ENCODE measurements at regions not wholly inside any gene's neighbourhood (a gene's known extent, or its start where the extent isn't known, plus 50 kb on each side); places are given as distances from the start of the nearest gene placed in this dataset.
"Not testable (repeated sequence)": the region's sequence is repeated elsewhere in the genome, so short reads cannot be mapped to it uniquely, and the experiment has no call there.

DNA sequence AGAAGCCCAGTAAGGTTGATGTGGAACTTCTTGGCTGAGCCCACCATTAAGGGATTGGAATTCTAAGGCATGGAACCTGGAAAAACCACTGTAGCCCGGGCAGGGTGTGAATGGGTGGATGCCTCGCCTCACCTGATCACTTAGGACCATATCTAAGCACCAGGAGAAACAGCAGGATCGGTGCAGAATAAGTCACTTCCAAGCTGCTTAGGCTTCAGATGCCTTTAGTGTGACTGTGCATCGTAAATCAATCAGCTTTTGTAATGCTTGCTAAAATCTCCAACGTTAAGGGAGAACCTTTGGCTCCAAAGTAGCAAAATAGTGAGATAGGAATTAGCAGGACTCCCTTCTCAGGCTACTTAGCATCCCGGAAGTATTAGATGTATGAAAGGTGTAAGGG lies 103.9 kb upstream of the MEGF10 start:
- no peak for DNase-seq
- Histone ChIP-seq H3K4me3 (replicated peaks in 1 of 3) (no peak overlapping the region), H3K4me1 (no peaks in the 10 kb centered on the region), H3K36me3 (no peaks in the 10 kb centered on the region), H3K27me3 (no peaks in the 10 kb centered on the region), H3K9me3 (no peaks in the 10 kb centered on the region), H3K27ac (no peak overlapping the region)
- WGBS, 2 donors = 79 to 81% methylated on average over 6 of the region's 6 CpGs
- TF ChIP-seq, protein P1, sequence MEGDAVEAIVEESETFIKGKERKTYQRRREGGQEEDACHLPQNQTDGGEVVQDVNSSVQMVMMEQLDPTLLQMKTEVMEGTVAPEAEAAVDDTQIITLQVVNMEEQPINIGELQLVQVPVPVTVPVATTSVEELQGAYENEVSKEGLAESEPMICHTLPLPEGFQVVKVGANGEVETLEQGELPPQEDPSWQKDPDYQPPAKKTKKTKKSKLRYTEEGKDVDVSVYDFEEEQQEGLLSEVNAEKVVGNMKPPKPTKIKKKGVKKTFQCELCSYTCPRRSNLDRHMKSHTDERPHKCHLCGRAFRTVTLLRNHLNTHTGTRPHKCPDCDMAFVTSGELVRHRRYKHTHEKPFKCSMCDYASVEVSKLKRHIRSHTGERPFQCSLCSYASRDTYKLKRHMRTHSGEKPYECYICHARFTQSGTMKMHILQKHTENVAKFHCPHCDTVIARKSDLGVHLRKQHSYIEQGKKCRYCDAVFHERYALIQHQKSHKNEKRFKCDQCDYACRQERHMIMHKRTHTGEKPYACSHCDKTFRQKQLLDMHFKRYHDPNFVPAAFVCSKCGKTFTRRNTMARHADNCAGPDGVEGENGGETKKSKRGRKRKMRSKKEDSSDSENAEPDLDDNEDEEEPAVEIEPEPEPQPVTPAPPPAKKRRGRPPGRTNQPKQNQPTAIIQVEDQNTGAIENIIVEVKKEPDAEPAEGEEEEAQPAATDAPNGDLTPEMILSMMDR (IDR thresholded peaks at IDR 0.05) = no peak
- no peak for TF ChIP-seq POLR2A (IDR thresholded peaks at IDR 0.05)
- intact Hi-C loops (cut with DNase I) = no loop called here

DNA sequence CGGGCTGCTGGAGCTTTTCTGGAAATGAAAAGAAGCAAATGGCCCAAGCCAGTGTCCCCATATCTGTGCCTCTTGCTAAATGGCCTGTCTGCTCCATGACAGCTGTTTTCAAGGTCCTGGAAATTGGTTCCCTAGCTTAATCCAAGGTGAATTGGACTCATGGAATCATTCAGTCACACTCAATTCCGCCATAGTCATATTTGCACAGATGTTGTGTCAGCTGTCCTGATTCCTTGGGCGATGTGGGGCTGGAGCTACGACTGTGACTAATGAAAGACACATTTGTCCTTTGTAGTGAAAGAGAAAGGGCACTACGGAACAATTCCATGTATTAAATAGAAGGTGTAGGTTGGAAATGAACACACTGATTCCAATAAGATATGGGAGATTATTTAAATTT lies 102.9 kb upstream of the MEGF10 start:
- no peak for DNase-seq
- WGBS, 2 donors = 88 to 89% methylated on average over 5 of the region's 5 CpGs
- Histone ChIP-seq H3K36me3 (no peaks in the 10 kb centered on the region), H3K4me3 (replicated peaks in 1 of 3) (no peak overlapping the region), H3K4me1 (no peaks in the 10 kb centered on the region), H3K27ac (no peak overlapping the region), H3K27me3 (no peaks in the 10 kb centered on the region), H3K9me3 (no peaks in the 10 kb centered on the region)
- TF ChIP-seq, protein P1 (IDR thresholded peaks at IDR 0.05) = no peak
- TF ChIP-seq POLR2A (IDR thresholded peaks at IDR 0.05) = no peak
- intact Hi-C loops (cut with DNase I) = no loop called here

DNA sequence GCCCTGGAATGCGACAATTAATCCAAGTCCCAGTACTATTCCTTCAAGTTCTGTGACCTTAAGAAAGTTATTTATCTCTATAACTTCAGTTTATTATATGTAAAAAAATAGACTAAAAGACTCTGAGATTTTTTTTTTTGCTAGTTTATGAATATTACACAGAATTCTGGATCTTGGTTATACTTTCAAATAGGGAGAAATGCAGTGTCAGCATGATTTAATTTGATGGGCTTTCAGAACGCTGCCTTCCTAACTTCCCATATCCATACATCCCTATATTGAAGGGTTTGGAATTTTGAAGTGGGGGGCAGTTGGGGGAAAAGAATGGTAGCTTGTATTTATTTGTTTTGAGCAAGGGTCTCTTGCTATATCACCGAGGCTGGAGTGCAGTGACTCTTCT lies 98.4 kb upstream of the MEGF10 start:
- intact Hi-C loops (cut with DNase I) = no loop called here
- H3K27me3 ChIP-seq = no peaks in the 10 kb centered on the region
- no peaks in the 10 kb centered on the region for H3K9me3 ChIP-seq
- H3K4me3 ChIP-seq (replicated peaks in 1 of 3) = no peak overlapping the region
- no peak overlapping the region for H3K27ac ChIP-seq
- no peaks in the 10 kb centered on the region for H3K4me1 ChIP-seq
- no peak for TF ChIP-seq POLR2A (IDR thresholded peaks at IDR 0.05)
- TF ChIP-seq, protein P1 (IDR thresholded peaks at IDR 0.05) = no peak
- 90 to 92% methylated on average over 3 of the region's 3 CpGs for WGBS, 2 donors
- DNase-seq = no peak
- no peaks in the 10 kb centered on the region for H3K36me3 ChIP-seq

DNA sequence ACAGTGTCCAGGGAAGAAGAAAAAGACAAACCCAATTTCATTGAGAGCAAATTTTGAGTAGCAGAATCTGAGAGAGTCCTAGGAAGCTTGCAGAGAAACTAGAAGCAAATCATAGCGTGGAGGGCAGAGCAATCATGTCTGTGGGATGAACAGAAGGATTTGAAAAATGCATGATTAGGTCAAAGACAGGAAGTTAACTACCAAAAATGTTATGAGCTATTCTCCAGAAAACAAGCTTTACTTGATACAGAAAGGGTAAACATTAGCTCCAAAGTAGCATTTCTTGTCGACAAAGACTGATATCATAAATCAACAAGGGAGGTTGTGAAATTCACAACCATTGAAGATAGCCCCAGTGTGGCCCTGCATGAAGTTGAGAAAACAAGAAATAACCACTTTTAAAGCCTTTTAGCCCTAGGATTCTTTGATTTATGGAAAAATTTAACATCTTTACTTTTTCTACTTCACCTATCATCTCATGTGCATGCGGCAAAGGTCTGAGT lies 97.7 kb upstream of the MEGF10 start:
- intact Hi-C loops (cut with DNase I) = no loop called here
- H3K9me3 ChIP-seq = no peaks in the 10 kb centered on the region
- 70 to 77% methylated on average over 3 of the region's 3 CpGs for WGBS, 2 donors
- H3K36me3 ChIP-seq = no peaks in the 10 kb centered on the region
- no peaks in the 10 kb centered on the region for H3K27me3 ChIP-seq
- H3K4me3 ChIP-seq (replicated peaks in 1 of 3) = no peak overlapping the region
- H3K4me1 ChIP-seq = no peaks in the 10 kb centered on the region
- TF ChIP-seq, protein P1 (IDR thresholded peaks at IDR 0.05) = no peak
- no peak for TF ChIP-seq POLR2A (IDR thresholded peaks at IDR 0.05)
- no peak for DNase-seq
- H3K27ac ChIP-seq = no peak overlapping the region

DNA sequence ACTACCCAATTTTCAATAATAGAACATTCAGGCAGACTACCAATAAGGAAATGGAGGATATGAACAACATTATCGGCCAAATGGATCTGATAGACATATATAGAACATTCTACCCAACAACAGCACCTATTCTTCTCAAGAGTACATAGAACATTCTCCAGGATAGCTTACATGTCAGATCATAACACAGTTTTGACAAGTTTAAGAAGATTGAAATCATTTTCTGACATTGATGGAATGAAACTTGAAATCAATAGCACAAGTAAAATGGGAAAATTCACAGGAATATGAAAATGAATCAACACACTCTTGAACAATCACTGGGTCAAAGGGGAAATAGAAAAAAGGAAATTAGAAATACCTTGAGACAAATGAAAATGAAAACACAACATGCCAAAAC lies 94.6 kb upstream of the MEGF10 start:
- H3K9me3 ChIP-seq = no peaks in the 10 kb centered on the region
- 90 to 92% methylated on average over 1 of the region's 1 CpG for WGBS, 2 donors
- no peak overlapping the region for H3K4me3 ChIP-seq (replicated peaks in 1 of 3)
- intact Hi-C loops (cut with DNase I) = no loop called here
- no peaks in the 10 kb centered on the region for H3K27me3 ChIP-seq
- H3K36me3 ChIP-seq = no peaks in the 10 kb centered on the region
- TF ChIP-seq, protein P1 (IDR thresholded peaks at IDR 0.05) = no peak
- TF ChIP-seq POLR2A (IDR thresholded peaks at IDR 0.05) = no peak
- H3K27ac ChIP-seq = no peak overlapping the region
- H3K4me1 ChIP-seq = no peaks in the 10 kb centered on the region
- DNase-seq = no peak

DNA sequence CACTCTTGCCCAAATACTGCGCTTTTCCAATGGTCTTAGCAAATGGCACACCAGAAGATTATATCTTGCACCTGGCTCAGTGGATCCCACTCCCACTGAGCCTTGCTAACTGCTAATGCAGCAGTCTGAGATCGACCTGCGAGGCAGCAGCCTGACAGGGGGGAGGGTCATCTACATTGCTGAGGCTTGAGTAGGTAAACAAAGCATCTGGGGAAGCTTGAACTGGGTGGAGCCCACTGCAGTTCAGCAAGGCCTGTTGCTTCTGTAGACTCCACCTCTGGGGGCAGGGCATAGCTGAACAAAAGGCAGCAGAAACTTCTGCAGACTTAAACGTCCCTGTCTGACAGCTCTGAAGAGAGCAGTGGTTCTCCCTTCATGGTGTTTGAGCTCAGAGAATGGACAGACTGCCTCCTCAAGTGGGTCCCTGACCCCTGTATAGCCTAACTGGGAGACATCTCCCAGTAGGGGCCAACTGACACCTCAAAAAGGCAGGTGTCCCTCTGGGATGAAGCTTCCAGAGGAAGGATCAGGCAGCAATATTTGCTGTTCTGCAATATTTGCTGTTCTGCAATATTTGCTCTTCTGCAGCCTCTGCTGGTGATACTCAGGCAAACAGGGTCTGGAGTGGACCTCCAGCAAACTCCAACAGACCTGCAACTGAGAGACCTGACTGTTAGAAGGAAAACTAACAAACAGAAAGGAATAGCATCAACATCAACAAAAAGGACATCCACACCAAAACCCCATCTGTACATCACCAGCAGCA lies 93.0 kb upstream of the MEGF10 start:
- H3K4me1 ChIP-seq; H3K4me3 ChIP-seq (replicated peaks in 1 of 3); H3K27me3 ChIP-seq; H3K9me3 ChIP-seq; intact Hi-C loops (cut with DNase I); H3K27ac ChIP-seq; H3K36me3 ChIP-seq; DNase-seq: not testable (repeated sequence)
- WGBS, 2 donors = 33 to 45% methylated on average over 3 to 4 of the region's 4 CpGs

DNA sequence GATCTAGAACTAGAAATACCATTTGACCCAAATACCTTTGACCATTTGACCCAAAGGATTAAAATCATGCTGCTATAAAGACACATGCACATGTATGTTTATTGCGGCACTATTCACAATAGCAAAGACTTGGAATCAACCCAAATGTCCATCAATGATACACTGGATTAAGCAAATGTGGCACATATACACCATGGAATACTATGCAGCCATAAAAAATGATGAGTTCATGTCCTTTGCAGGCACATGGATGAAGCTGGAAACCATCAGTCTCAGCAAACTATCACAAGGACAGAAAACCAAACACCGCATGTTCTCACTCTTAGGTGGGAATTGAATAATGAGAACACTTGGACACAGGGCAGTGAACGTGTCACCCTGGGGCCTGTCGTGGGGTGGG lies 87.9 kb upstream of the MEGF10 start:
- H3K4me1 ChIP-seq; DNase-seq; H3K36me3 ChIP-seq; H3K4me3 ChIP-seq (replicated peaks in 1 of 3); H3K9me3 ChIP-seq; intact Hi-C loops (cut with DNase I); H3K27ac ChIP-seq; H3K27me3 ChIP-seq: not testable (repeated sequence)
- 92 to 95% methylated on average over 4 of the region's 4 CpGs for WGBS, 2 donors

Data from thyroid gland (tissue), 4 donors.